ENCODE measurements at regions not wholly inside any gene's neighbourhood (a gene's known extent, or its start where the extent isn't known, plus 50 kb on each side); places are given as distances from the start of the nearest gene placed in this dataset.
"Not testable (repeated sequence)": the region's sequence is repeated elsewhere in the genome, so short reads cannot be mapped to it uniquely, and the experiment has no call there.

GRCh38 chr3:132987396-132987795 lies 50.8 kb upstream of the TMEM108 start:
- no peak for DNase-seq

GRCh38 chr3:132984181-132984580 lies 54.0 kb upstream of the TMEM108 start:
- no peak for DNase-seq

GRCh38 chr3:132983143-132983770 lies 54.9 kb upstream of the TMEM108 start:
- DNase-seq = no peak

- no peak for DNase-seq
Observed at GRCh38 chr3:132981719-132982118, 56.5 kb upstream of the TMEM108 start.

GRCh38 chr3:132980102-132980501 lies 58.1 kb upstream of the TMEM108 start:
- no peak for DNase-seq

- DNase-seq = no peak
Observed at GRCh38 chr3:132979606-132980005, 58.6 kb upstream of the TMEM108 start.

GRCh38 chr3:132978946-132979345 lies 59.2 kb upstream of the TMEM108 start:
- DNase-seq = not testable (repeated sequence)

GRCh38 chr3:132978464-132978863 lies 59.7 kb upstream of the TMEM108 start:
- DNase-seq = no peak

GRCh38 chr3:132974097-132974496 lies 64.1 kb upstream of the TMEM108 start:
- no peak for DNase-seq

- no peak for DNase-seq
Observed at GRCh38 chr3:132973441-132973840, 64.8 kb upstream of the TMEM108 start.

- no peak for DNase-seq
Observed at GRCh38 chr3:132972333-132972732, 65.9 kb upstream of the TMEM108 start.

GRCh38 chr3:132966374-132966773 lies 71.8 kb upstream of the TMEM108 start:
- DNase-seq = no peak

- DNase-seq = no peak
Observed at GRCh38 chr3:132964266-132964665, 73.9 kb upstream of the TMEM108 start.

- DNase-seq = no peak
Observed at GRCh38 chr3:132963786-132964185, 74.4 kb upstream of the TMEM108 start.

- DNase-seq = no peak
Observed at GRCh38 chr3:132961991-132962390, 76.2 kb upstream of the TMEM108 start.

- no peak for DNase-seq
Observed at GRCh38 chr3:132953683-132954082, 84.5 kb upstream of the TMEM108 start.

GRCh38 chr3:132927896-132928295 lies 110.3 kb upstream of the TMEM108 start:
- DNase-seq = no peak

GRCh38 chr3:132926098-132926497 lies 112.1 kb upstream of the TMEM108 start:
- DNase-seq = no peak

- DNase-seq = no peak
Observed at GRCh38 chr3:132925256-132925930, 112.8 kb upstream of the TMEM108 start.

GRCh38 chr3:132916096-132916495 lies 122.1 kb upstream of the TMEM108 start:
- no peak for DNase-seq

- DNase-seq = no peak
Observed at GRCh38 chr3:132912416-132912753, 125.8 kb upstream of the TMEM108 start.

- no peak for DNase-seq
Observed at GRCh38 chr3:132911741-132912415, 126.3 kb upstream of the TMEM108 start.

- DNase-seq = no peak
Observed at GRCh38 chr3:132907293-132907692, 130.9 kb upstream of the TMEM108 start.

GRCh38 chr3:132900481-132900880 lies 137.7 kb upstream of the TMEM108 start:
- no peak for DNase-seq

Data from NCI-H1930 (cell line).